Transverse colon (tissue), 4 donors: ENCODE measurements at regions not wholly inside any gene's neighbourhood (a gene's known extent, or its start where the extent isn't known, plus 50 kb on each side); places are given as distances from the start of the nearest gene placed in this dataset.

Experiments used
- CTCF ChIP-seq, 5 experiments: fragments of 200-600 bp in 3 of 5; fragments of 450-650 bp in 2 of 5; sonication (generic) in 3 of 5; IDR thresholded peaks; 1 replicate in 2 of 5; 2 replicates in 3 of 5; pipeline ENCODE4 v1.5.1; 2016 to 2017; ENCODE audit warnings: antibody characterized with exemption in 5 of 5, inconsistent platforms in 3 of 5, mild to moderate bottlenecking in 2 of 5, moderate library complexity in 1 of 5
- EP300 ChIP-seq: sonication (generic); formaldehyde crosslinking; IDR thresholded peaks from one replicate; pipeline ENCODE4 v1.6.1; 2017; ENCODE audit warnings: antibody characterized with exemption, low read depth
- POLR2A ChIP-seq: fragments of 450-650 bp; IDR thresholded peaks from one replicate; pipeline ENCODE4 v1.6.1; 2016; ENCODE audit warnings: antibody characterized with exemption, mild to moderate bottlenecking, moderate library complexity
- POLR2AphosphoS5 ChIP-seq, 3 donors: sonication (generic); formaldehyde crosslinking; IDR thresholded peaks; one replicate each; pipeline ENCODE4 v1.6.1; 2016; ENCODE audit warnings: antibody characterized with exemption in 3 of 3

GRCh38 chr14:85878874-85879273 is 348.9 kb downstream of the FLRT2 start:
- no peak for TF ChIP-seq POLR2A
- TF ChIP-seq CTCF (IDR thresholded peaks at IDR 0.05): no peak
- no peak for TF ChIP-seq POLR2AphosphoS5 (IDR thresholded peaks at IDR 0.05)
- no peak for TF ChIP-seq EP300
